GM10266 (cell line): ENCODE measurements at regions not wholly inside any gene's neighbourhood (a gene's known extent, or its start where the extent isn't known, plus 50 kb on each side); places are given as distances from the start of the nearest gene placed in this dataset.

ENCODE experiments used
- DNase-seq: peaks from one replicate; pipeline ENCODE4 v3.0.0; 2012; ENCODE audit errors: extremely low spot score
- CTCF ChIP-seq: IDR thresholded peaks from 2 replicates; pipeline ENCODE4 v1.5.1; 2012; ENCODE audit warnings: mild to moderate bottlenecking, low read depth; ENCODE audit not compliant: control insufficient read depth, insufficient read depth; ENCODE audit errors: missing control alignments

- DNase-seq, result no peak
- TF ChIP-seq CTCF, result no peak
These were observed 93.5 kb downstream of the FOXD1 start for GRCh38 chr5:73355108-73355507.

GRCh38 chr5:73354406-73354805 lies 94.2 kb downstream of the FOXD1 start:
- no peak for TF ChIP-seq CTCF
- DNase-seq, result no peak

- DNase-seq, result no peak
- TF ChIP-seq CTCF, result no peak
These were observed 95.8 kb downstream of the FOXD1 start for GRCh38 chr5:73352649-73353230.

- DNase-seq, result no peak
- TF ChIP-seq CTCF, result no peak
These were observed 96.3 kb downstream of the FOXD1 start for GRCh38 chr5:73352243-73352642.

- DNase-seq, result no peak
- TF ChIP-seq CTCF, result no peak
These were observed 97.0 kb downstream of the FOXD1 start for GRCh38 chr5:73351593-73351992.

- TF ChIP-seq CTCF, result no peak
These were observed 101.6 kb downstream of the FOXD1 start for GRCh38 chr5:73346878-73347408.

GRCh38 chr5:73344835-73345234 lies 103.7 kb downstream of the FOXD1 start:
- DNase-seq, result no peak

More at GRCh38 chr5:73346878-73347408, 101.6 kb downstream of the FOXD1 start:
- no peak for DNase-seq

More at GRCh38 chr5:73344835-73345234, 103.7 kb downstream of the FOXD1 start:
- no peak for TF ChIP-seq CTCF
